Left lobe of liver (tissue), 2 donors: ENCODE measurements at regions not wholly inside any gene's neighbourhood (a gene's known extent, or its start where the extent isn't known, plus 50 kb on each side); places are given as distances from the start of the nearest gene placed in this dataset.

Experiments
- ATAC-seq: fragments of 200-7000 bp; cut with Tn5 transposase; one replicate; pipeline ENCODE4 v1.9.1; 2020; ENCODE audit warnings: mild to moderate bottlenecking, moderate library complexity
- DNase-seq: peaks from one replicate; pipeline ENCODE4 v3.0.0-alpha.2; 2020; ENCODE audit warnings: low spot score
- donor health status: DM: no; HTN: no; CAD: no; lungs with moderate emphysema.
- donor health status: DM: no; HTN: yes; CAD: no.

DNA sequence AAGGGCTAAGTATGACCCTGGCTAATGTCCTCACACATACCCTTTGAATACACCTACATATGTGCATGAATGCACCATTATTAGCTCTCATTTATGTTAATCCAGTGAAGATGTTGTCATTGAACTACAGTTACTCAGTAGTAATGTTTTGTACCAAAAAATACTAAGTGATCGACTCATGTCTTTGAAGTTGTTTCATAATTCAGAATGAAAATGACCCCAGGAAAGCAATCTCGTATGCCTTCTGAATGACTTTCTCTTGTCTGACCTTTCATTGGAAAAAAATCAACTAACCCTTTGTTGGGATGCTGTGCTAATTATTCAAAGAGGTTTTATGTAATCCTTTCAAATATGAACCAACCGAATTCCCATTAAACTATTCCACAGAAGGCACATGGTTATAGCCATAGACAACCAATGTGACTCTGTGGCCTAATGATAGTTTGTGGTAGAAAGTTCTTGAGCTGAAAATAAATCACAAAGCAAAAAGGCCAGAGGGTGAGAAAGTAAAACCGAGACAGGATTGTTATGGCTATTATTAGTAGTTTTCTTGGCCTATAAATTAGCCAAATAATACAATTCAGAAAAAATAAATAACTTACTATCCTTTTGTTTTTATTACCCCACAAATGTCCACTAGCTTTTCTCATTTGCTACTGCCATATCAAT is 86.8 kb upstream of the STARD13 start:
- ATAC-seq: no peak
- DNase-seq: no peak

DNA sequence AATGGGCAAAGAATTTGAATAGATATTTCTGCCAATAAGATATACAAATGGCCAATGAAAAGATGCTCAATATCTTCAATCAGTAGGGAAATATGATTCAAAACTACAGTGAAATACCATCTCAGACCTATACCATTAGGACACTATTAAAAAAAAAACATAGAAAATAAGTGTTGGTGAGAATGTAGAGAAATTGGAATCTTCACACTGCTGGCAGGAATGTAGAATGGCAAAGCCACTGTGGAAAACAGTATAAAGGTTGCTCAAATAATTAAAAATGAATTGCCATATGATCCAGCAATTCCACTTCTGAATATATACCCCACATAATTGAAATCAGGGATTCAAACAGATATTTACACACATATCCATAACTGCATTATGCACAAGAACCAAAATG is 88.1 kb upstream of the STARD13 start:
- no peak for DNase-seq

DNA sequence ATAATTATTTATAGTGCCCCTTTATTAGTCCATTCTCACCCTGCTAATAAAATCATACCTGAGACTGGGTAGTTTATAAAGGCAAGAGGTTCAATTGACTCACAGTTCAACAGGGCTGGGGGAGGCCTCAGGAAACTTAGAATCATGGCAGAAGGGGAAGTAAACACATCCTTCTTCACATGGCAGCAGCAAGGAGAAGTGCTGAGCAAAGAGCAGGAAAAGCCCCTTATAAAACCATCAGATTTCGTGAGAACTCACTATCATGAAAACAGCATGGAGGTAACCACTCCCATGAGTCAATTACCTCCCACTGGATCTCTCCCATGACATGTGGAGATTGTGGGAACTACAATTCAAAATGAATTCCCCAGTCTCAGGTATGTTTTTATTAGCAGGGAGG is 89.9 kb upstream of the STARD13 start:
- DNase-seq (no peak), ATAC-seq (no peak)

More for the DNA sequence above, 88.1 kb upstream of the STARD13 start:
- ATAC-seq: no peak

DNA sequence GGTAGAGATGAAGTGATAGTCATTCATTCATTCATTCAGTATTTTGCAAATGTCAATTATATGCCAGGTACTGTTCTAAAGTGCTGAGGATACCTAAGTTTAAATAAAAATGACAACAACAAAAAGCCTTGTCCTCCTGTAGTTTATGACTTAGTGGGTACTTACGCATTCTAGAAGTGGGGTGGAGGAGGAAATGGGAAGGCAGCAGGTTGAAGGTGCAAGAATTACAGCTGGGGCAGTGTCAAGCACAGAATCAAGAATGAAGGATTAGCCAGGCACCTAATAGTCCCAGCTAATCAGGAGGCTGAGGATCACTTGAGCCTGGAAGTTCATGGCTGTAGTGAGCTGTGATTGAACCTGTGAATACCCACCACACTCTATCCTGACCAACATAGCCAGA is 90.7 kb upstream of the STARD13 start:
- ATAC-seq (no peak), DNase-seq (no peak)

DNA sequence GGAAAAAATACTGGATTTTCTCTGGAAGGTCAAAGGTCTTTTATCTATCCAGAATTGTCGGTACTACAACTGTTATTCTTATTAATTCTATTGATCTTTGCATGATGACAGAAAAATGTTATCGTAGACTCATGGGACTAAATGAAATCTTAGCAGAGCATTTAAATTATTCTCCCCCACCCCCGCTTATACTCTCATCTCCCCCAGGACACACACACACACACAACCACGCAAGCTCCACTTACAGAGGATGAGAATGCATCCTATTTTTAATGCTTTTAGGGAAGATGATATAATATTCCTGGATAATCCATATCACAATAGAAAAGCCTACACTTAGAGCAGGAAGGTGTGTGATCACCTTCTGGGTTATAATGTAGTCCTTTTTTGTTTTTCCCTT is 91.9 kb upstream of the STARD13 start:
- DNase-seq (no peak), ATAC-seq (no peak)

DNA sequence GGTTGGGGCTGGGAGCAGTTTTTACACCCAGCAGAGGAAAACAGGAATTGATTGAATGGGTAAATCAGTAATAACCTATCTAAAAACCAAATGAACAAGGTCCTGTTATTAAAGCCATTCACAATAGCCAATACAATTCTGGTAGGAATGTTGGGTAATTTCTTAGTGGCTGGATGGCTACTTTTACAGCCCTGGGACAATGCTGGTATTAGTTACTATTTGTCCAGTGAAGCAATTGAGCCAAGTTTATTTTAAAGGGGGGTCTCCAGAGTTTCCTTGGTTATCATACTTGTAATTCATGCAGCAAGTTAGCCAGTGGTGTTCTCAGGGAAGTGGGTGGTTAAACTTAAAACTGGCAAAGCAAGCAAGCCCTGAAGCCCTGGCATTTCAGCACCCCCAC is 92.3 kb upstream of the STARD13 start:
- no peak for DNase-seq
- ATAC-seq: no peak

DNA sequence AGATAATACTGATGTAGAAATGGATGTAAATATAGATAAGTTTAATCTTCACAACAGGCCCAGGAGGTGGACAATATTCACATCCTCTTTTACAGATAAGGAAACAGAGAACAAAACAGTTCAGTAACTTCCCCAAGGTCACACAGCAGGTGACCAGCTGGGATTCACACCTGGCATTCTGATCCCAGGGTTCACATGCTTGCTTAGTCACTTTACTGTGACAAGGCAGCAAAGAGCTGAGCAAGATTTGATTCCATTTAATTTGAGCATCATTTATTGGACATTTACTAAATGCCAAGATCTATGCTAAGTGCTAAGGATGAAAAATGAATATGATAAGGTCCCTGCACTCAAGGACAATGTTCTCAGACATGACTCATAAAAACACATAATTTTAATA is 94.1 kb upstream of the STARD13 start:
- no peak for DNase-seq
- ATAC-seq: no peak

DNA sequence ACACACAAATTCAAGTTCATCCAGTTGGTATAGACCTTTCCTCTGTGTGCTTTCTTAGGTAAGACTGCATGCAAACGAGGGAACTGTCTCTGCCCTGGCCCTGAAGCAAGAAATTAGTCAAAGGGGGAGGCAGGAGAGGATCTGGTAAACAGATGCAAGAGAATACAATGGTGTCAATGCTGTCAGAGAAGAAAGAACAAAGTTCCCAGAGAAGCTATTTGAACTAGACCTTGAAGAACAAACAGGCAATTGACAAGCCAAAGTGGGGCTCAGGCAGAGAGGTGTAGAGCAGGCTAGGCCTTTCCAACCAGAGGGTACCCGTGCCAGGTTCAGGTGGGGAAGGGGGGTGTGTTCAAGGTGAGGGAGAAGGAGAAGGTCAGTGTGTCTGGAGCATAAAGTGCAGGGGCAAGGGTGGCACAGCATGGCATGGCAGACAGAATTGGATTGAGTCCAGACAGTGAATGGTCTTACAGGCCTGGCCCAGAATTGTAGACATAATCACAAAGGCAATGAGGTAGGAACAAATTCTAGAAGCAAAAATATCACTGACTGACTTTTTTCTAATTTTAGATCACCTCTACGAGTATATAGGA is 95.0 kb upstream of the STARD13 start:
- no peak for DNase-seq
- ATAC-seq: no peak

DNA sequence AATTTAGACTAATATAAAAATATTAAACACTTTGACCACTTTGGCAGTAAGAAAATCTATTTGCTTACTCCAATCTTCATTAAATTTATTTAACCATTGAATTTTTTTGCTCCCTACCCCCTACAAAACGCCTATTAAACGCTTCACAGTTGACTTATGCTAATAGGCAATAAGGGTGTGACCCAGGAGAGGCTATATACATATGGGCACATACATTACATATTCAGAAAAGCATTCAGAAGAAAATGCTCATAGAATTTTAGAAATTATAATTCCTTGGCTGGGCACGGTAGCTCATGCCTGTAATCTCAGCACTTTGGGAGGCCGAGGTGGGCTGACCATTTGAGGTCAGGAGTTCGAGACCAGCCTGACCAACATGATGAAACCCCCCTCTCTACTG is 95.6 kb upstream of the STARD13 start:
- DNase-seq (no peak), ATAC-seq (no peak)

DNA sequence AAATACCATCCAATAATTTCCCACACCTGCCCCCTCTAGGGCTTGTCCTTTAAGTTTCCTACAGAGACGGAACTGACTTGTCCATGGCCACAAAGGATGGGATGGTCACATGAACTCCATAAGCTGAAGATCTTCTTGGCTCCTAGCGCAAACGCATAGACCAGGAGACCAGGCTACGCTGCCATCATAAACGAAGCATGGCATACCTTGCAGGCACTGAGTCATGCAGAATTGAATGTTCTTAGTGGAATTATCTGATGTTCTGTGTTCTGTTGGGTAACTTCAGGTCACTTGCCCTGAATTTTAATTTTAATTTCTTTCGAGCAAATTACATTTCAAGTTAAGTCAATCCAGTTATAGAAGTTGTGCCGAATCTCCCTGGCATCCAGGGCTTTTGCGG is 96.4 kb upstream of the STARD13 start:
- ATAC-seq (no peak), DNase-seq (no peak)

DNA sequence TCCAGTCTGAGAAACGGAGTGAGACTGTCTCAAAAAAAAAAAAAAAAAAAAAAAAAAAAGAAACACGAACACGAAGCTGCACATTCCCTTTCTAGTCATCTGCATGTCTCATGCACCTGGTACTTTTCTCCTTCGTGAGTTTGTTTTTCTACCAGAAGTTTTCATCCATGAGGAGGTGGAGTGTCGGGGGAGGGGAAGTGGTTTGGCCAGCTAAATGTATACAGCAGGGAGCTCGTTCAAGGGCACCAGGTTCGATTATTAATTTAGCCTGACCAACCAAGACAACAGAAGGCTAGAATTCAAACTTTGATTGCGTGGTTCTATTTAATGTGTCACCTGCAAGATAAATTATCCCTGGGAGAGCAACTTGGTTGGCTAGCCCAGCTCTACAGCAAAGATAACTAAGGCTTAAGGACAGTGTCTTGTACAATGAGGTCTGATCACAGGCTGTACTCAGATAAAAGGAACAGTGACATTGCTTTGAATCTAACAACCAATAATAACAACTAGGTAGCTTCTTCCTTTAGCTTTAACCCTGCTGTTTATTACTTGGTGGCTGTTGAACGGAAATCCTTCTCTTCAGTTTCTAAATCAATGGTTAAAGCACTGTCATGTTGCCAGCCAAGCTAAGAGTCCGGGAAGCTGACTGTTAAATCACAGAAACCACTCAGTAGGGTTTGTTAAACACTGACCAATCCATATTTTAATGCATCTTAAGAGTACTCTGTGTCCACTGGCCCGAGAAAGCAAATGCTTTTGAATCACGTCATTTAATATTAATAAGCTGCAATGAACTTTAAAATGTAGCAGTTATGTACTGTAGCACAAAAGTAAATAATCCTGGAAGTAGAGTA is 98.4 kb upstream of the STARD13 start:
- DNase-seq (no peak), ATAC-seq (no peak)

DNA sequence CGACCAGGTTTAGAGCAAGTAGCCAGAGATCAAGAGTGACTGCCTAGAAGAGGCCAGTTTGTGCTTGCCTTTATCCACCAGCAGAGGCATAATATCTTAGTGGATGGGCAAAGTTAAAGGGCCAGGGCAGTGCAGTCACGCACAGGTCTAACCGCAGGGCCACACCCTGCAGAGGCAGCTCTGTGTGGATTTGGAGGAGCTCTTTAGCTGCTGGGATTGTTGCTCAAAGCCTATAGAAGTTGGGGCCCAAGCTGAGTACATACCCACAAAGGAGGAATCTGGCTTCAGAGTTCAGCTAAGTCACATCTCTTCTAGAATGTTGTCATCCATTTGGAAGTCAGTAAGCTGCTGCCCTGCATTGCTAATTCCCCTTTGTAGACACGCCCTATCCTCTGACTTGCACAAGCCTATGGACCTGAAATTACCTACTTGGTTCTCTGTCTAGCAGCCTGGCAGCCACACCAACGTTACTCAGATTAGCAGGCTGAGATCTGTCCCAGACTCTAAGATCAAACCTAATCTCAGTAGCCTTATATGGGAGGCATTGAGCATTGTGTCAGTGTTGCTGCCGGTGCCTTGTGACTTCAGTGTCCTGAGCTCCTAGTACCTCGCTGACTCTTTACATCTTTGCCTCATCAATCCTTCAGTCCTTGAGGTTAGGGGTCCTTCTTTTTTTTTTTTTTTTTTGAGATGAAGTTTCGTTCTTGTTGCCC is 102.9 kb upstream of the STARD13 start:
- DNase-seq: no peak
- ATAC-seq: no peak

DNA sequence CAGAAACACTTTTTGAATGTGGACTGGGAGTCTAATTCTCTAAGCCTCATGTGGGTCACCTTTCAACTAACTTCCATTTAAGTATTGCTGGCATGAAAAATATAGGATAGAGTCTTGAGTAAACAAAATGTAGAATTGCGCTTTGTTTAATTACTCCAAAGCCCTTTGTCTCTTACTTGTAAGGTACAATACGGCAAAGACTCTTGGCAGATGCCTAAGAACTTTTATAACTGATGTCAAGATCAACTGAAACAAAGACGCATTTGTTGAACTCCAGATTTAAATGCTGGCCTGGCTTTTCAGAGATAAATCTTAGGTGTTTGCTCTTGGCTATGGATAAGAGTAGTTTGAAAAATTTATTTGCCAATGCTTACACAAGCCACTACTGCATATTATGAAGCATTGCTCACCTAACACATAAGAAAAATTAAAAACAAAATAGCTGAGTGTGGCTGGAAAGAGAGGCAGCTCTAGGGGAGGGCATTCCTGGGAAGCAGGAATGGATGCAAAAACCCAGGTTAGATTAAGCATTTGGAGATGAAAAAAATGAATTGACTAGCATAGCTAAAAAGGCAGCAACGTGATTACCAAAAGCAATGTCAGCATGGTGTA is 107.3 kb upstream of the STARD13 start:
- ATAC-seq (no peak), DNase-seq (no peak)

DNA sequence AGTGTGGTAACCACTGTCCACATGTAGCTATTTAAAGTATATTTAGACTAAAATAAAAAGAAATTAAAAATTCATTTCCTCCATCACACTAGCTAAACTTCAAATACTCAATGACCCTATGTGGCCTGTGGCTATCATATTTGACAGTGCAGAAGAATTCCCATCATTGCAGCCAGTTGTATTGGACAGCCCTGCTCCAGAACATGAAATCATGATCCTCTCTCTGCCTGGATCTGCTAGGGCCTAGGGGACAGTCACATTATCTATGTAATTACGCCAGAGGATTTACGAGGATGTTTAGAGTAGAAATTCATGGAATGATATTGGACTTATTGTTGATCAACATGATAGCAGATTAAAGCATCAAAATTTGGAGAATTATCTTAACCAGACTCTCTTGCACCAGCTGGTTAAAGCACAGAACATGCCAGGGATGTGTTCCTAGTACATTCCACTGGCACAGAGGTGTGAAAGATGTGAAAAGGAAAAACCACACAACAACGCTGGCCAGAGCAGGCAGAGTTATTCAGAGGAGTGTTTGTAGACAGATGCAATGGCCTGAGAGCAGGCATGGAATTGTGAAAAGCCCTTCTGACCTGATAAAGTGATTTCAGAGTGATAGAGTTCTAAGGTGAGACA is 108.9 kb upstream of the STARD13 start:
- ATAC-seq (no peak), DNase-seq (no peak)

DNA sequence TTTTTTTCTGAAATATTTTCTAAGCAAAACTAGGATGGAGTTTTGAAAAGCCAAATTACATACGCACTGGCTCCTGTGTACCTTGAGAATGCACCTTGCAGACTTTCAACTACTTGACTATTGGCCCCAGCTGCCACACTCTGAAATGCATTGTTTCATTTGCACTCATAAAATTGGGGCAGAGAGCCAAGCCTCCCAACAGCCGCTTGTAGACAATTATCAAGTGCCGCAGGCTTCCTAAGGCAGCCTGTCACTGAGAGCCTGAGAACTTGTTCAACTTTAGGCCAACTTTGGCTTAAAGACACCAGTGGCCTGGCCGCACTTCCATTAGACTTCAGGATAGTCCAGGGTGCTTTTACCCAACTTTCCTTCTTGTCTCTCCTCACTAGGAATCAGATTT is 115.7 kb upstream of the STARD13 start:
- ATAC-seq (no peak), DNase-seq (no peak)

DNA sequence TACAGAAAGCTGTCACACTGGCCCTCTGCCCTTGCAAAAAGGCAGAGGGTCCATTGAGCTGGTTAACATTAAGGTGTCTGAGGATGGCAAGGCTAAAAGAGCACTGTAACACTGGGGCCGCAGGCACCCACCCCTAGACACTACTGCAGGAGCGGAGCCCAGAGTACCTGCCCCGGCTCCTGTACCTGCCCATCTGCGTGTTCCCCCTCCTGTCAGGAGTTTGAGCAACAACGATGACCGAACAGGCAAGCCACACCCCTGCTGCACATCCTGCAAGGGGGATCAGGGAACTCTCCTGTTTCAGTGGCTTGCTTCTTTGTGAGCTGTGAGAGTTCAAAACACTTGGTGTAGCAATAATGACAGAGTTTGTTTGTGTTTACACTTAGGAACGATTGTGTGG is 117.4 kb upstream of the STARD13 start:
- DNase-seq (no peak), ATAC-seq (no peak)

DNA sequence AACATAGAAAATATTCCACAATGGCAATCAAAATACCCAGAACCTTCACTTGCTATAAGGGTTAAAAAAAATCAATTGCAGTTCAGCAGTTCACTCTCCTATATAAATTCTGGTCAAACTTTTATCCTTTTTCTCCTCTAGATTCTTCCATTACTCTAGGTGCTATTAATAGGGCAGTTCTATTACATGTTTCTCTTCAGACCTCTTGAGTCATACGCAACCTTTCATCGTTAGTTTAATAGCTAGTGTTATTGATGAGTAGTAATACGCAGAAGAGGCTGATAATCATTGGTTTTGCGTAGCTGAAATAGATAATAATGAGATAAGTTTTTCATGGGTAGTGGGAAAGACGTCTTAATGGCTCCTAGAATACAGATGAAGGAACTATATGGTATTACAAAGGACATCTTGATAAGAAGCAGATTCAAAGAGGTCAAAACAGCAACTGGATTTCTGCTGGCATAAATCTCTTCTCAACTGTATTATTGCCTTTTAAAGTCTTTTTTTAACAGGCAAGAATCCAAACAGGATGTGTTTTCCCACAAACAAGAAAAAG is 118.3 kb upstream of the STARD13 start:
- no peak for ATAC-seq
- DNase-seq: no peak

DNA sequence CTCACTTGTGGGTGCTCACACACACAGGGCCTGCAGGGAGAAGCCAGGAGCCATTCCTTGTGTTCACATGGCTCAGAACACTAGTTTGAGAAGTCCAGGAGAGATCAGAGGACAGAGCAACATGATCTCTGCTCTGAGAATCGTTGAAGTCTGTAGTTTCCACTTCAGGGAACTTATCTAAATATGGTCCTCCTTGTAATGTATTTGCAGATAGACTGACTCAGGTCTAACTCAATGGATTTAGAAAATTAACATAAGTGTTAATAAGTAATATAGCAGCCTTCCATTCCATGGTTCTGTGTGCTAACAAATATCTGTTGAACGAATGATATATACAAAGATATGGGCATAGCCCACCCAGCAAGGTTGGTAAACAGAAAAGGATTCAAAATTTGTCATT is 119.8 kb upstream of the STARD13 start:
- ATAC-seq: no peak
- no peak for DNase-seq

DNA sequence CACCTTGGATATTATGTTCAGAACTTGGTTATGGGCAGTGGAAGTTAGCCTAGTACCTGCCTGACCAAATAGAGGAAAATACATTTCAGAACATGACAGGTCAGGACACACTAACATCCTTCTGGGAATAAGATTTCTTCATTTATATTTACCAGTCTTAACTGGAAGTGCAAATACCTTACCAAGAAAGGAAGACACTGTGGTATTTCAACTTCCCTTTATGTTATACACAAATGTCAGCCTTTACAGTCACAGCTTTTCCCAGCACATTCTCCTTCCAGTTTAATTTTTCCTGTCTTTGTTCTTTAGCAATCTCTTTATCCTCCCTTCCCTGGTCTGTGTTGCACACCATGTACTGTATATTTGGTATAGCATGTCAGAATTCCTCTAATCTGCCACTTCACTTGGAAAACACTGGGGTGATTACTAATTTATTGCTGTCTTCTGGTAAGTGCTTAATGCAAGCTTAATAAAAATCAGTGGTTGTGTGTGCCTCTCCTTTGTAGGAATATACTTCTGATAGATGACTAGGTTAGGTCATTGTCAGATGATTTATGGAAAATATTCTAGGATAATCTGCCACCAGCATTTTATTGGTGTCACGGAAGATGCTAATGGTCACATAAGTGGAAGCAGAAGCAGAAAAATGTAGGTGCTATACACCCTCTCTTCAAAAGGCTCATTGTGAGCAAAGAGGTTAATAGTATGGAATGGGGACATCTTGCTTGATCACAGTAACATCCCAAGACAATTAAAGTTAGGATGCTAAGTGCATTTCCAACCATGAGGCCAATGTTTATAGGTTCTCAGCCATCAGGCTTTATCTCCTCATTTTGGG is 124.3 kb upstream of the STARD13 start:
- DNase-seq (no peak), ATAC-seq (no peak)

DNA sequence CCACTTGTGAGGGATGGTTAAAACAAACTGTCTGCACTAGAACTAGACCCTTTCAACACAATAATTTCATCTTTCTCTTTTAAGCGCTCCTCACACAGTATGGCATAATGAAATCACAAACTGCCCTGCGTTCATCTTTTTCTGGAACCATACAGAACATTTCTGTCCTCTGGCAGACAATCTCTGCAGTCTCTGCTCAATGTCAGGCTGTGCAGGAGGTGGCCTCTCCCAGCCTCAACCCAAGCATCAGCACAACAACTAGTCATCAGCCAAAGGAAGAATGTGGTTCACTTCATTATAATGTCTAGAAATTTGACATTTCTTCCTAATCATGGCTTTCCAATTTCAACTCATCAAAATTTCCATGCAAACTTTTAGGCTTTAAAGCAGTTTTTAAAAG is 125.1 kb upstream of the STARD13 start:
- DNase-seq (no peak), ATAC-seq (no peak)
